ENCODE measurements at regions not wholly inside any gene's neighbourhood (a gene's known extent, or its start where the extent isn't known, plus 50 kb on each side); places are given as distances from the start of the nearest gene placed in this dataset.
"Not testable (repeated sequence)": the region's sequence is repeated elsewhere in the genome, so short reads cannot be mapped to it uniquely, and the experiment has no call there.

DNA sequence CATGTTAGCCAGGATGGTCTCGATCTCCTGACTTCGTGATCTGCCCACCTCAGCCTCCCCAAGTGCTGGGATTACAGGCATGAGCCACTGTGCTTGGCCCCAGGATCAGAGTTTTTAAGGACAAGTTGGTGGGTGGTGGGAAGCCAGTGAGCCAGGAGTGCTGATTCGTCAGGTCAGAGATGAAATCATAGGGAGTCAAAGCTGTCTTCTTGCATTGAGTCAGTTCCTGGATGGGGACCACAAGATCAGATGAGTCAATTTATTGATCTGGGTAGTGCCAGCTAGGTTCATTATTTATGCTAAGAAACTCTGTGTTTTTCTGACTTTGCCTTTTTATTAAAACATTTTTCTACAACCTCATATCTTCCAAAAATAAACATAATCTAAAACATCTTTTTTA lies 423.8 kb downstream of the ARL4A start:
- no peak for DNase-seq (ENCODE audit: low spot score in 2 of 2)
- Histone ChIP-seq H3K27me3 (no peaks in the 10 kb centered on the region), H3K4me3 (no peak overlapping the region), H3K27ac (no peak overlapping the region), H3K4me1 (peaks cover 11% of the 10 kb centered on the region), H3K9me3 (no peaks in the 10 kb centered on the region), H3K36me3 (no peaks in the 10 kb centered on the region)
- WGBS: 62% methylated on average over 3 of the region's 3 CpGs
- TF ChIP-seq EP300 (IDR thresholded peaks at IDR 0.05) (no peak), POLR2A (IDR thresholded peaks at IDR 0.05) (no peak), POLR2AphosphoS5 (IDR thresholded peaks at IDR 0.05) (no peak)
- TF ChIP-seq, protein P1, sequence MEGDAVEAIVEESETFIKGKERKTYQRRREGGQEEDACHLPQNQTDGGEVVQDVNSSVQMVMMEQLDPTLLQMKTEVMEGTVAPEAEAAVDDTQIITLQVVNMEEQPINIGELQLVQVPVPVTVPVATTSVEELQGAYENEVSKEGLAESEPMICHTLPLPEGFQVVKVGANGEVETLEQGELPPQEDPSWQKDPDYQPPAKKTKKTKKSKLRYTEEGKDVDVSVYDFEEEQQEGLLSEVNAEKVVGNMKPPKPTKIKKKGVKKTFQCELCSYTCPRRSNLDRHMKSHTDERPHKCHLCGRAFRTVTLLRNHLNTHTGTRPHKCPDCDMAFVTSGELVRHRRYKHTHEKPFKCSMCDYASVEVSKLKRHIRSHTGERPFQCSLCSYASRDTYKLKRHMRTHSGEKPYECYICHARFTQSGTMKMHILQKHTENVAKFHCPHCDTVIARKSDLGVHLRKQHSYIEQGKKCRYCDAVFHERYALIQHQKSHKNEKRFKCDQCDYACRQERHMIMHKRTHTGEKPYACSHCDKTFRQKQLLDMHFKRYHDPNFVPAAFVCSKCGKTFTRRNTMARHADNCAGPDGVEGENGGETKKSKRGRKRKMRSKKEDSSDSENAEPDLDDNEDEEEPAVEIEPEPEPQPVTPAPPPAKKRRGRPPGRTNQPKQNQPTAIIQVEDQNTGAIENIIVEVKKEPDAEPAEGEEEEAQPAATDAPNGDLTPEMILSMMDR (IDR thresholded peaks at IDR 0.05): no peak

DNA sequence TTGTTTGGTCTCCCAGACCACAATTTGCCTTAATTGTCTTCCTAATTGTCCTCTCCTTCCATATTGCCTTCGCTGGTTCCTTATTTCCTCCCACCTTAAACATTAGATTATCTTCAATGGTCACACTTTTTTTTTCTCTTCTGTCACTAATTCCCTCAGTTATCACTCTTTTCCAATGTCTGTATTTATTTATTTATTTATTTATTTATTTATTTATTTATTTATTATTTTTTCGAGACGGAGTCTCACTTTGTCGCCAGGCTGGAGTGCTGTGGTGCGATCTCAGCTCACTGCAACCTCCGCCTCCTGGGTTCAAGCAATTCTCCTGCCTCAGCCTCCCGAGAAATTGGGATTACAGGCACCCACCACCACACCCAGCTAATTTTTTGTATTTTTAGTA lies 426.8 kb downstream of the ARL4A start:
- WGBS: 96% methylated on average over 7 of the region's 7 CpGs
- not testable (repeated sequence) for DNase-seq (ENCODE audit: low spot score in 2 of 2); H3K4me3 ChIP-seq; H3K9me3 ChIP-seq; H3K27ac ChIP-seq; H3K36me3 ChIP-seq; H3K27me3 ChIP-seq
- peaks cover 11% of the 10 kb centered on the region for H3K4me1 ChIP-seq

DNA sequence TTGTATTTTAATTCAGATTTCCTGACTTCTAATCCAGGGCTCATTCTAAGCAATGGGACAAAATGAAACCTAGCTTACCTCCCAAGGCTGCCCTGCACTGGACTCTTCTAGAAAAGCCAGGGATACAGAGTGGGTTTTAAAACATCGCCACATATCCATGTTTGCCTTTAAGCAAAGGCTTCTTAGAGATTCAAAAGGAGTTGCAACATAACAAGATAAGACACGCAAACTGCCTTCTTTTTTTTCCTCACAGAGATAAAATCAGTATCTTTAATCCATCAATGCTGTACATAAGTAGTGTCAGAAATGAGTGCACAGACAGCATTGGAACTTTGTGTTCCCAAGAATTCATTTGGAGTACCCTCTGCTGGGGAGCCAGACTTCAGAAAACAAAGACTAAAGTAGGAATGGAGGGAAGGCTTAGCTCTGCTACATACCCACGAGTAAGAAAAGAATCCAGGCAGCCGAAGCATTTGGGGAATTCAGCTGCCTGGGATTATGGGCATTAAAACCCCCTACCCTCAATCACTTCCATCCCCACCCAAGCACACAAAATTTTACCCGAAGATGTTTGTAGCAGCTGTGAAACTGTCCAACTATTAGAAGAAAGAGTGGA lies 427.8 kb downstream of the ARL4A start:
- Histone ChIP-seq H3K4me3 (no peak overlapping the region), H3K27me3 (no peaks in the 10 kb centered on the region), H3K9me3 (no peaks in the 10 kb centered on the region), H3K4me1 (peaks cover 11% of the 10 kb centered on the region), H3K36me3 (no peaks in the 10 kb centered on the region), H3K27ac (peak overlapping the region; percentile 40)
- no peak for TF ChIP-seq EP300 (IDR thresholded peaks at IDR 0.05)
- no peak for TF ChIP-seq POLR2AphosphoS5 (IDR thresholded peaks at IDR 0.05)
- TF ChIP-seq, protein P1 (IDR thresholded peaks at IDR 0.05): no peak
- TF ChIP-seq POLR2A (IDR thresholded peaks at IDR 0.05): no peak
- DNase-seq (ENCODE audit: low spot score in 2 of 2): no peak
- 37% methylated on average over 5 of the region's 5 CpGs for WGBS

DNA sequence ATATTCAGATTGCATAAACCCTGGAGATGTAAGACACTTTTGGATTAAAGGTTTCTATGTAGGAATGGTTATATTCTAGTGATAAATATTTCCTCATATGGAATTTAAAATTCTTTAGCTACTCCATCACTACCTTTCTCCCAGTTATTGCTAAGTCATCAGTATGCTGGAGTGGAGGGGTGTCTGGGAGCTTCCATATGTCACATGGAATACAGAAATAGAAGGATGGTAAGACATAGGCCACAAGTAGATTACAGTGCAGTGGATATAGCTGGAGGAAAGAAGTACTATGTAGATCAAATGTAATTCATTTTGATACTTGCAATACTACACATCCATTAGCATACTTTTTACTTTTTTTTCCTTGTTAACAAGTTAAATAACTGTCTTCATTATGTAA lies 428.4 kb downstream of the ARL4A start:
- no peaks in the 10 kb centered on the region for H3K27me3 ChIP-seq
- no peak overlapping the region for H3K4me3 ChIP-seq
- H3K9me3 ChIP-seq: no peaks in the 10 kb centered on the region
- H3K36me3 ChIP-seq: no peaks in the 10 kb centered on the region
- DNase-seq (ENCODE audit: low spot score in 2 of 2): no peak
- TF ChIP-seq, protein P1 (IDR thresholded peaks at IDR 0.05): no peak
- TF ChIP-seq POLR2A (IDR thresholded peaks at IDR 0.05) (no peak), POLR2AphosphoS5 (IDR thresholded peaks at IDR 0.05) (no peak), EP300 (IDR thresholded peaks at IDR 0.05) (no peak)
- peaks cover 11% of the 10 kb centered on the region for H3K4me1 ChIP-seq
- H3K27ac ChIP-seq: peak overlapping the region; percentile 40

DNA sequence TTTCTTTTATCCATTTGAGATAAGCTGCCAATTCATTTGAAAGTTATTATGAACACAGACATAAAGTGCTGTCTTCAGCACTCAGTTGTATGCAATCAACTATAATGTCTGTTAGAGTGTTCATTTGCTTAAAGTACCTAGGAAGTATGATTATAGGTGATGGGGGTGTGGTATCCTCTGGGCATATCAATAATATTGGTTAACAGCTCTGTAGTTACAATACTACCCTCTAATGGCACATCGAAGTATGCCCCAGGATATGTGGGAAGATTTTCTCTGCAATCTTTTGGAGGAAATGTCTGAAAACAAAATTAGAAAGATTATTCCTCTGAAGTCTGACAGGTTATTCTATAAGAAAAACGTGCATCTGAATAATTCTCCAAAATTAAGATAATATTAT lies 429.7 kb downstream of the ARL4A start:
- H3K4me3 ChIP-seq: no peak overlapping the region
- H3K4me1 ChIP-seq: peaks cover 11% of the 10 kb centered on the region
- DNase-seq (ENCODE audit: low spot score in 2 of 2): no peak
- WGBS: 37% methylated on average over 2 of the region's 2 CpGs
- H3K27ac ChIP-seq: no peak overlapping the region
- no peaks in the 10 kb centered on the region for H3K27me3 ChIP-seq
- TF ChIP-seq, protein P1 (IDR thresholded peaks at IDR 0.05): peak in 1 of 2 donors; percentile 5
- TF ChIP-seq POLR2A (IDR thresholded peaks at IDR 0.05) (no peak), POLR2AphosphoS5 (IDR thresholded peaks at IDR 0.05) (no peak)
- no peaks in the 10 kb centered on the region for H3K9me3 ChIP-seq
- no peaks in the 10 kb centered on the region for H3K36me3 ChIP-seq

DNA sequence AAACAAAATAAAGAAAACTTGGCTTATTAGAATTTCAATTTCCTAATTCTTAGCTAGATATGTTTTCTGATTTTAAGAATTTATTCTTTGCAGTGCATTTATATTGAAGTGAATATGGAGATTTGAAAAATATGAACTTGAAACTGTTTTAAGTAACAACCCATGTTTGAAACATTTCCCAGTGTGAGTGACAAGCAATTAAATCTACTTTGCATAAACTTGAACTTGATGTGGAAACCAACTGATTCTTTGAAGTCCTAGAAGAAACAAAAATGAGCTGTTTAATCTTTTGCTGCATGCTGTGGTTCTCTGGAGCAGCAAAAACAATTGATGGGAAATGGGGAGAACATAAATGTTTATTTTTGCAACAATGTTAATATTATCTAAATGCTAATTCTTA lies 430.2 kb downstream of the ARL4A start:
- Histone ChIP-seq H3K27me3 (no peaks in the 10 kb centered on the region), H3K27ac (no peak overlapping the region), H3K4me1 (peaks cover 11% of the 10 kb centered on the region), H3K9me3 (no peaks in the 10 kb centered on the region), H3K4me3 (no peak overlapping the region), H3K36me3 (no peaks in the 10 kb centered on the region)
- TF ChIP-seq, protein P1 (IDR thresholded peaks at IDR 0.05): peak in 1 of 2 donors; percentile 5
- no peak for TF ChIP-seq POLR2A (IDR thresholded peaks at IDR 0.05)
- no peak for DNase-seq (ENCODE audit: low spot score in 2 of 2)

DNA sequence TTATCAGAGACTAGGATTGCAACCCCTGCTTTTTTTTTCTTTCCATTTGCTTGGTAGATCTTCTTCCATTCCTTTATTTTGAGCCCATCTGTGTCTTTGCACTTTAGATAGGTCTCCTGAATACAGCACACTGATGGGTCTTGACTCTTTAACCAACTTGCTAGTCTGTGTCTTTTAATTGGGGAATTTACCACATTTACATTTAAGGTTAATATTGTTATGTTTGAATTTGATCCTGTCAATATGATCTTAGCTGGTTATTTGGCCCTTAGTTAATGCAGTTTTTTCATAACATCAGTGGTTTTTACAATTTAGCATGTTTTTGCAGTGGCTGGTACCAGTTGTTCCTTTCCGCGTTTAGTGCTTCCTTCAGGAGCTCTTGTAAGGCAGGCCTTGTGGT lies 437.2 kb downstream of the ARL4A start:
- not testable (repeated sequence) for H3K4me3 ChIP-seq; H3K27me3 ChIP-seq; H3K9me3 ChIP-seq; DNase-seq (ENCODE audit: low spot score in 2 of 2); H3K36me3 ChIP-seq; H3K4me1 ChIP-seq; H3K27ac ChIP-seq
- WGBS: 100% methylated on average over 2 of the region's 2 CpGs

All from suprapubic skin (tissue), 4 donors.